Mesenchymal stem cell (in vitro differentiated cells and primary cell): ENCODE measurements at regions not wholly inside any gene's neighbourhood (a gene's known extent, or its start where the extent isn't known, plus 50 kb on each side); places are given as distances from the start of the nearest gene placed in this dataset.
"Not testable (repeated sequence)": the region's sequence is repeated elsewhere in the genome, so short reads cannot be mapped to it uniquely, and the experiment has no call there.

ENCODE experiments used
- DNase-seq: peaks from one replicate; pipeline ENCODE4 v3.0.0-alpha.2; 2013
- H2AFZ ChIP-seq: one replicate; pipeline ENCODE4 v1.6.1; 2013; ENCODE audit warnings: low read depth, mild to moderate bottlenecking, control low read depth, inconsistent platforms, low read length, moderate library complexity
- H2AK5ac ChIP-seq: 2 replicates; pipeline ENCODE4 v1.6.1; 2013; ENCODE audit warnings: low read length, moderate library complexity, mild to moderate bottlenecking, inconsistent platforms; ENCODE audit not compliant: severe bottlenecking
- H2BK120ac ChIP-seq: one replicate; pipeline ENCODE4 v1.6.1; 2013; ENCODE audit warnings: low read depth, mild to moderate bottlenecking, inconsistent platforms, low read length, moderate library complexity
- H2BK12ac ChIP-seq, 2 experiments: one replicate each; pipeline ENCODE4 v1.6.1; 2013; ENCODE audit warnings: inconsistent platforms in 2 of 2, low read length in 2 of 2, mild to moderate bottlenecking in 2 of 2, moderate library complexity in 2 of 2, control low read depth in 1 of 2
- H2BK15ac ChIP-seq: one replicate; pipeline ENCODE4 v1.6.1; 2013; ENCODE audit warnings: mild to moderate bottlenecking, low read depth, inconsistent platforms; ENCODE audit not compliant: poor library complexity, severe bottlenecking
- H2BK5ac ChIP-seq: 2 replicates; pipeline ENCODE4 v1.6.1; 2013; ENCODE audit warnings: low read depth, mild to moderate bottlenecking, low read length, control low read depth, inconsistent platforms; ENCODE audit not compliant: poor library complexity, severe bottlenecking
- H3K14ac ChIP-seq, 2 experiments: one replicate each; pipeline ENCODE4 v1.6.1; 2013; ENCODE audit warnings: inconsistent platforms in 2 of 2, low read length in 2 of 2, control low read depth in 1 of 2, mild to moderate bottlenecking in 1 of 2, moderate library complexity in 1 of 2
- H3K18ac ChIP-seq, 2 experiments: one replicate each; pipeline ENCODE4 v1.6.1; 2013; ENCODE audit warnings: inconsistent platforms in 2 of 2, low read length in 2 of 2, control low read depth in 1 of 2, low read depth in 1 of 2, mild to moderate bottlenecking in 1 of 2
- H3K23ac ChIP-seq, 2 experiments: one replicate each; pipeline ENCODE4 v1.6.1; 2013; ENCODE audit warnings: inconsistent platforms in 2 of 2, low read length in 2 of 2, mild to moderate bottlenecking in 2 of 2, moderate library complexity in 2 of 2, control low read depth in 1 of 2
- H3K27ac ChIP-seq: 2 replicates; pipeline ENCODE4 v1.5.1; 2013; ENCODE audit warnings: mild to moderate bottlenecking, moderate library complexity, low read length, control low read depth, inconsistent platforms; ENCODE audit not compliant: poor library complexity, severe bottlenecking
- H3K27me3 ChIP-seq, 2 experiments: 2 replicates each; pipeline versions ENCODE4 v1.6.1 to v1.7.0; 2013; ENCODE audit warnings: low read length in 2 of 2, mild to moderate bottlenecking in 2 of 2, moderate library complexity in 2 of 2, control low read depth in 1 of 2, inconsistent platforms in 1 of 2; ENCODE audit not compliant: control insufficient read depth in 1 of 2, insufficient read depth in 1 of 2
- H3K36me3 ChIP-seq, 2 experiments: 2 replicates each; pipeline versions ENCODE4 v1.6.1 to v1.7.0; 2013; ENCODE audit warnings: low read length in 2 of 2, control low read depth in 1 of 2, inconsistent platforms in 1 of 2, low read depth in 1 of 2, mild to moderate bottlenecking in 1 of 2; ENCODE audit not compliant: insufficient read depth in 2 of 2, control insufficient read depth in 1 of 2
- H3K4ac ChIP-seq, 2 experiments: one replicate each; pipeline ENCODE4 v1.6.1; 2013; ENCODE audit warnings: inconsistent platforms in 2 of 2, low read length in 2 of 2, mild to moderate bottlenecking in 2 of 2, moderate library complexity in 2 of 2, control low read depth in 1 of 2, low read depth in 1 of 2
- H3K4me1 ChIP-seq: 2 replicates; pipeline ENCODE4 v1.6.1; 2013; ENCODE audit warnings: low read depth, low read length, control low read depth; ENCODE audit not compliant: control insufficient read depth, insufficient read depth
- H3K4me2 ChIP-seq: 2 replicates; pipeline ENCODE4 v1.6.1; 2013; ENCODE audit warnings: low read length, mild to moderate bottlenecking, inconsistent platforms; ENCODE audit not compliant: poor library complexity, severe bottlenecking
- H3K4me3 ChIP-seq, 2 experiments: 2 replicates each; pipeline versions ENCODE4 v1.5.1 to v1.7.0; 2013; ENCODE audit warnings: low read length in 2 of 2, mild to moderate bottlenecking in 2 of 2, control low read depth in 1 of 2, low read depth in 1 of 2; ENCODE audit not compliant: insufficient read depth in 1 of 2
- H3K79me1 ChIP-seq: replicated peaks from 2 replicates; pipeline ENCODE4 v1.6.1; 2013; ENCODE audit warnings: mild to moderate bottlenecking, control low read depth, low read length, inconsistent platforms; ENCODE audit not compliant: poor library complexity, severe bottlenecking
- H3K9ac ChIP-seq: 2 replicates; pipeline ENCODE4 v1.7.0; 2013; ENCODE audit warnings: mild to moderate bottlenecking, low read length, moderate library complexity
- H3K9me3 ChIP-seq: 2 replicates; pipeline ENCODE4 v1.7.0; 2013; ENCODE audit warnings: mild to moderate bottlenecking, low read length; ENCODE audit not compliant: control insufficient read depth
- H4K8ac ChIP-seq: one replicate; pipeline ENCODE4 v1.6.1; 2013; ENCODE audit warnings: inconsistent platforms, mild to moderate bottlenecking, low read length, moderate library complexity
- H4K91ac ChIP-seq: one replicate; pipeline ENCODE4 v1.6.1; 2013; ENCODE audit warnings: mild to moderate bottlenecking, low read length, inconsistent platforms
- WGBS: methylation state at CpG from one replicate; pipeline ENCODE4 v1.1.7; 2013; ENCODE audit warnings: mixed read lengths; 5-methylcytosine and 5-hydroxymethylcytosine counted together

DNA sequence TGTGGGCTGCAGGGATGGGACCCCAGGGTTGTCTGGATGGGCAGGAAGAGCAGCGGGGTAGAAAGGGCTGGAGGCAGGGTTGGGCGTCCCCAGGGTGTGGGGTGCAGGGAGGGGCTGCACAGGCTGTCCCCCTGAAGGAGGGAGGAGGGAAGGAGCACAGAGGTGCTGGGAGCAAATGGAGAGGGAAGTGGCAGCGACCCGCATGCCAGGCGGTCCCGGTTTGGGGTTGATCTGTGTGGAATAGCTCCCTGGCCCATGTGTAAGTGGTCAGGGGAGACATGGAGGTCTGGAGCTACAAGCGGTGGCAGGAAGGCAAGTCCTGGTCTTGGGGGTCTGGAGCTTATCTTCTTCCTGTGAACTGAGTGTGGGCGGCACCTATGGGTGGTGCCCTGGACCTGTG lies 532.0 kb downstream of the GOLGA6L6 start:
- not testable (repeated sequence) for H3K27ac ChIP-seq, H3K4me1 ChIP-seq, H2BK120ac ChIP-seq, H3K9me3 ChIP-seq, H4K8ac ChIP-seq, H2AFZ ChIP-seq, H4K91ac ChIP-seq, H2BK15ac ChIP-seq, H3K4ac ChIP-seq, DNase-seq, H3K27me3 ChIP-seq, H3K23ac ChIP-seq, H3K18ac ChIP-seq, H3K14ac ChIP-seq, H3K36me3 ChIP-seq, H3K4me2 ChIP-seq, H3K79me1 ChIP-seq, H2BK12ac ChIP-seq, H2BK5ac ChIP-seq, H3K9ac ChIP-seq, H3K4me3 ChIP-seq, H2AK5ac ChIP-seq
- WGBS = no CpG with 5 or more reads among the region's 8 CpGs

DNA sequence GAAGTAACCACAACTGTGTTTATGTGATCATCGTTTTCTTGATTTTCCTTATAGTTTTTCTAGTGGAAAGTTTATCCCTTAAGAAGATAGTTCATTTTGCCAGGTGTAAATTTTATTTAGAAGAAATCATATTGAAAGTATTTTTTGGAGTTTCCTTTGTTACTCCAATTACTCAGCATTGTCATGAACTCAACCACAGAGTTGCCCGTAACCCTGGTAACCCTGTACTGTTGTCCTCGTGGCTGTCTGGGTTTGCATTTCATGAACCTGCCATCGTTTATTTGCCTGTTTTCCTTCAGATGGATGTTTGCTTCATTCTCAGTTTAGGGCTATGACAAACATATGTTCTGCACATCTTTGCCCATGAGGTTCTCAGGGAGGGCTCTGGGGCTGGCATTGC lies 534.3 kb downstream of the GOLGA6L6 start:
- H4K8ac ChIP-seq, H3K27me3 ChIP-seq, H3K27ac ChIP-seq, H3K4me3 ChIP-seq, H3K9me3 ChIP-seq, H3K79me1 ChIP-seq, H2AFZ ChIP-seq, H3K23ac ChIP-seq, H2BK120ac ChIP-seq, H2AK5ac ChIP-seq, H3K36me3 ChIP-seq, H4K91ac ChIP-seq, H3K4me1 ChIP-seq, H3K18ac ChIP-seq, H3K14ac ChIP-seq, H2BK15ac ChIP-seq, H3K9ac ChIP-seq, H3K4ac ChIP-seq, H3K4me2 ChIP-seq, DNase-seq, H2BK12ac ChIP-seq, H2BK5ac ChIP-seq: not testable (repeated sequence)
- WGBS = 100% methylated on average over 1 of the region's 4 CpGs

DNA sequence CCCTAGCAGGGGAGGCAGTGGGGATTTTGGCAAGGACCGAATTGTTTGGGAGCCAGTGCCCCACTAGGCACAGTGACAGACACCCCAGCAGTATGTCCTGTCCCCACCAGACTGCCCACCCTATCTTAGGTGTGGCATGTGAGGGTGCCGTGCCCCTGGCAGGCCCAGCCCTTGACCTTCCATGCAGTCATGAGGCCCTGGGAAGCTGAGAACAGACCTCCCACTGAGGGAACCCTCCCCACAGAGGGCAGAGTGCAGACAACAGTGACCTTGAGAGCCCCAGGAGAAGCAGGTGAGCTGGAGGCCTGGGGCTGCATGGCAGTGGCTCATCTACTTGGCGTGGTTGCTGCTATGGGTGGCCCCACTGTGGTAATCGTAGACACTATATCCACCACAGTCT lies 538.1 kb downstream of the GOLGA6L6 start:
- not testable (repeated sequence) for H2BK120ac ChIP-seq, H2AK5ac ChIP-seq, H3K4me2 ChIP-seq, H3K9me3 ChIP-seq, H3K14ac ChIP-seq, H2BK5ac ChIP-seq, H4K8ac ChIP-seq, DNase-seq, H4K91ac ChIP-seq, H3K4ac ChIP-seq, H3K36me3 ChIP-seq, H3K27ac ChIP-seq, H2AFZ ChIP-seq, H3K18ac ChIP-seq, H2BK12ac ChIP-seq, H2BK15ac ChIP-seq, H3K4me3 ChIP-seq, H3K23ac ChIP-seq, H3K79me1 ChIP-seq, H3K4me1 ChIP-seq, H3K9ac ChIP-seq, H3K27me3 ChIP-seq
- no CpG with 5 or more reads among the region's 4 CpGs for WGBS

DNA sequence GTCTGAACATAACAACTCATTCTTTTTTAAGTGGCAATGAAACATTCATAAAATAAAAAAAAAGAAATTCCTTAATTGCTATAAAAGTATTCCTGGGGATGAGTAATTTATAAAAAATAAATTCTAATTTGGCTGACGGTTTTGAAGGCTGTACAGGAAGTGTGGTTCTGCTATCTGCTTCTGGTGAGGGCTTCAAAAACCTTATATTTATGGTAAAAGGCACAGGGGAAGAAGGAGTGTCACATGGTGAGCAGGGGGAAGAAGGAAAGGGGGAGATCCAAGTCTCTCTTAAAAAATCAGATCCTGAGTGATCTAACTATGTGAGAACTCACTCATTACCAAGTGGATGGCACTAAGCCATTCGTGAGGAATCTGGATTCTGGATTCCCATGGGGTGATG lies 539.0 kb downstream of the GOLGA6L6 start:
- WGBS = no CpG with 5 or more reads among the region's 2 CpGs
- not testable (repeated sequence) for H3K9ac ChIP-seq, H2AK5ac ChIP-seq, H3K36me3 ChIP-seq, H4K91ac ChIP-seq, H3K9me3 ChIP-seq, H2BK120ac ChIP-seq, H3K4me1 ChIP-seq, H3K79me1 ChIP-seq, H2BK12ac ChIP-seq, H3K4ac ChIP-seq, H3K23ac ChIP-seq, H3K27ac ChIP-seq, H2BK5ac ChIP-seq, H3K27me3 ChIP-seq, H3K4me2 ChIP-seq, DNase-seq, H3K18ac ChIP-seq, H3K4me3 ChIP-seq, H3K14ac ChIP-seq, H4K8ac ChIP-seq, H2BK15ac ChIP-seq, H2AFZ ChIP-seq
